HAP-1 (cell line): ENCODE measurements at regions not wholly inside any gene's neighbourhood (a gene's known extent, or its start where the extent isn't known, plus 50 kb on each side); places are given as distances from the start of the nearest gene placed in this dataset.

Source experiments
- DNase-seq, 2 experiments: peaks; one replicate each; pipeline ENCODE4 v3.0.0-alpha.2; 2016 to 2020; ENCODE audit warnings: low spot score in 2 of 2
- H3K27me3 ChIP-seq: fragments of 250-450 bp; sonication (Bioruptor Pico); 2 replicates; pipeline ENCODE4 v1.5.1; 2020; ENCODE audit warnings: low read depth, mild to moderate bottlenecking, moderate library complexity
- H3K36me3 ChIP-seq: fragments of 250-450 bp; sonication (Bioruptor Pico); replicated peaks from 2 replicates; pipeline ENCODE4 v1.5.1; 2020; ENCODE audit warnings: mild to moderate bottlenecking
- H3K4me1 ChIP-seq: fragments of 250-450 bp; sonication (Bioruptor Pico); 2 replicates; pipeline ENCODE4 v1.5.1; 2020; ENCODE audit warnings: mild to moderate bottlenecking
- H3K4me3 ChIP-seq: fragments of 250-450 bp; sonication (Bioruptor Pico); 2 replicates; pipeline ENCODE4 v1.5.1; 2020; ENCODE audit warnings: mild to moderate bottlenecking, moderate library complexity
- H3K9me3 ChIP-seq: fragments of 250-450 bp; sonication (Bioruptor Pico); 2 replicates; pipeline ENCODE4 v1.5.1; 2020; ENCODE audit warnings: mild to moderate bottlenecking, moderate library complexity
- in situ Hi-C: fragments of 300-500 bp; cut with MboI; formaldehyde crosslinking; loops from 3 replicates; pipeline ENCODE4 v1.14.3; 2020; ENCODE audit warnings: low sequenced_read_pairs, inconsistent platforms, mixed read lengths

DNA sequence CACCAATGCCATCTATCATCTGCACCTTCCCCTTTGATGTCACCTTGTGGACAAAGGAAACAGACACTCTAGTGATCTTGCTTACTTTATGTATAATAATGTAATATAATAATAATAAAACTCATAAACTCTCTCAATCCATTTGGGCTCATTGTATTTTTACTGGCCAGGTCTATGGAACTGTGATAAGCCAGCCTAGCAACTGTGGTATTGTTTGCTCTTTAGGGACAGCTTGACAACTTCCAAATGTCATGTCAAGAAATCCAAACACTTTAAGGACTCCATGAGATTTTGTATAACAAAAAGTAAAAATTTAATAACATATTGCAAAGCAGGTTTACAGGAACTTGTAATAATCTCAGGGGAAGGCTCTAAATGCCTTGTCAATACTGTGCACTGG lies 1163.4 kb upstream of the TMPRSS15 start:
- no peak for DNase-seq
- H3K4me1 ChIP-seq, result no peaks in the 10 kb centered on the region
- no peaks in the 10 kb centered on the region for H3K27me3 ChIP-seq
- no peaks in the 10 kb centered on the region for H3K9me3 ChIP-seq
- H3K4me3 ChIP-seq, result no peak overlapping the region
- in situ Hi-C loops, result no loop called here
- H3K36me3 ChIP-seq, result no peaks in the 10 kb centered on the region

DNA sequence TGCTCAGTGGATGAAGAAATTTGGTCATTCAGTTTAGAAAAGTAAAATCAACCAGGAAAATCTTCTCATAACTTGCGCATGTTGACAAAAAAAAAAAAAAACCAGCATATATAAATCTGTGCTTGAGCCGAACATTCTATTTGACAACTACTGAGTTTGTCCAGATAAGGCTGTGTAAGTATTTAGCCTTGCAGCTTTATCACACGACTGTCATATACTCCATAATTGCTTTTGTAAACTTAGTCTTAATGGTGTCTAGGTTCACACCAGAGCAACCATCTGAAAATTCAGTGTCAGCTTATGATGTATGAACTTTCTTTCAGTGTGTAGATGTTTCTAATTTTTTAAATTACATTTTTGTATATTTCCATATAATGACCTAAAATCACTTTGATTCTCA lies 1173.8 kb upstream of the TMPRSS15 start:
- DNase-seq, result no peak
- Histone ChIP-seq H3K4me1 (no peaks in the 10 kb centered on the region), H3K27me3 (no peaks in the 10 kb centered on the region), H3K4me3 (no peak overlapping the region), H3K36me3 (no peaks in the 10 kb centered on the region), H3K9me3 (no peaks in the 10 kb centered on the region)
- in situ Hi-C loops, result no loop called here

DNA sequence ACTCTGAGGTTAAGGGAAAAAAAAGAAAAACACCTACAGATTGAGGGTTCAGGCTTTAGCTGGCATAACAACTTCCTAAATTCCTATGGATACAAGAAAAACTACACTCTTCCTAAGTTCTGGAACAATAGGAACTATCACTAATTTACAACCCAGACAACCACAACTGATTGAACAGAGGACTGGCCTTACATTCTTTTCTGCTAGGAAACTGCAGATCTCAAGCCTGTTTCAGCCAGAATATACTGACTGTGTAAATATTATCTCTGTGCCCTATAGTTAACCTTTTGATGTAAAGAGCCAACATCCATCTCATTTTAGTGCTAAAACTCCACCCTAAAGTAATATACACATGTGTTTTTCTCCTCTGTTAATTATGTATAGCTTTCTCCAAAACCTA lies 1186.5 kb upstream of the TMPRSS15 start:
- Histone ChIP-seq H3K9me3 (no peaks in the 10 kb centered on the region), H3K4me1 (no peaks in the 10 kb centered on the region), H3K4me3 (no peak overlapping the region), H3K27me3 (no peaks in the 10 kb centered on the region), H3K36me3 (no peaks in the 10 kb centered on the region)
- DNase-seq, result no peak
- in situ Hi-C loops, result no loop called here

GRCh38 chr21:19603011-19603593 lies 1199.5 kb upstream of the TMPRSS15 start:
- Histone ChIP-seq H3K4me1 (peaks cover 33% of the 10 kb centered on the region), H3K27me3 (no peaks in the 10 kb centered on the region), H3K9me3 (no peaks in the 10 kb centered on the region; the same call in 1 of the 2 replicates), H3K4me3 (no peak overlapping the region), H3K36me3 (no peaks in the 10 kb centered on the region; the same call in 1 of the 2 replicates)
- in situ Hi-C loops, result no loop called here
- no peak for DNase-seq

DNA sequence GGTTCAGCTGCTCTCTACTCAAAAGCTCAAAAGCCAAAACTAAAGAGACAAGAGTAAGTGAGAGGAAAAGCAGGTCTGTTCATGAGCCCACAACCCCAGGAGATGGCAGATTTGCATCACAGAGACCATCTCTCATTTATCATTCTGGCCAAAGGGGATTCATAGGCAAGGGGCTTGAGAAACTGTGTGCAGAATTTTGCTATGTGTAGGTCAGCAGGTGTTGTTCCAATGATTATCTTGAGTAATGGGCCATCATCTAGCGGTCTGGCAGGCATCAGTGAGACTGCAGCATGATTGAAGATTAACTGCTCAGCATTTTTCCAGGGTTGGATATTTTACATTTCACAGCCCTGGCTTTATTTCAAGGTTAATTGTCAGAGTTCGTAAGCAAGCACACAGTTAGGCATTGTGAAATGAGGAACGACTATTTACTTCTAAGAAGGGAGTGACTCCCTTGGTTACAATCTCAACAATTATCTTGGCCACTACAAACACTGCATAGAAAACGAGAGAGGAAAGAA lies 1204.6 kb upstream of the TMPRSS15 start:
- H3K4me1 ChIP-seq, result peaks cover 37% of the 10 kb centered on the region
- H3K36me3 ChIP-seq, result no peaks in the 10 kb centered on the region; the same call in 1 of the 2 replicates
- in situ Hi-C loops, result no loop called here
- H3K4me3 ChIP-seq, result no peak overlapping the region
- H3K9me3 ChIP-seq, result no peaks in the 10 kb centered on the region
- peak; percentile 36 to 39 for DNase-seq
- no peaks in the 10 kb centered on the region for H3K27me3 ChIP-seq

- no peak for DNase-seq
- Histone ChIP-seq H3K4me1 (peaks cover 37% of the 10 kb centered on the region), H3K4me3 (no peak overlapping the region), H3K27me3 (no peaks in the 10 kb centered on the region), H3K9me3 (no peaks in the 10 kb centered on the region), H3K36me3 (no peaks in the 10 kb centered on the region)
- in situ Hi-C loops, result no loop called here
Measured at GRCh38 chr21:19609611-19610010, 1206.0 kb upstream of the TMPRSS15 start.

DNA sequence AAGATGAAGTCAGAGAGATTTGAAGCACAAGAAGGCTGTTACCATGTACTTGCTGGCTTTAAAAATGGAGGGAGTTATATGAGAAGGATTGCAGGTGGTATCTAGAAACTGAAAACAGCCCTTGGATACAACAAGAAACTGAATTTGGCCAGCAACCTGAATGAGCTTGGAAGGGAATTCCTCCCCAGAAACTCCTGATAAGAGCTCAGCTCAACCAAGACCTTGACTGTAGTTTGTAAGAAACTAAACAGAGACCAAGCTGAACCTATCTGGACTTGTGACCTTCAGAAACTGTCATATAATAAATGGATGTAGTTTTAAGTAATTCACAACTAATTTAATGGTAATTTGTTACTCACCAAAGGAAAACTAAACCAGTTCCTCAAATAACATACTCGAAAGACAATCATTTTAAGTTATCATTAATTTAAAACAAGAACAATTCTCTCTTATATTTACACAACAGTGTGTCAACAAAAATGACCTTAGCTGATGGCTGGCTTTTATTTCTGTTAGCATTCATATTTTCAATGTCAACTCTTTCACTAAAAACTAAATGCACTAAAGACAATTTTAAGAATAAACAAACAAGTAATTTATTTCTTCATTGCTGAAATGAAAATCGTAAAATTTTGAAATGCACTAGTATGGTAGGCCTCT lies 1218.4 kb upstream of the TMPRSS15 start:
- Histone ChIP-seq H3K27me3 (no peaks in the 10 kb centered on the region), H3K4me3 (no peak overlapping the region), H3K36me3 (no peaks in the 10 kb centered on the region), H3K4me1 (peaks cover 13% of the 10 kb centered on the region), H3K9me3 (no peaks in the 10 kb centered on the region)
- no peak for DNase-seq
- in situ Hi-C loops, result no loop called here

DNA sequence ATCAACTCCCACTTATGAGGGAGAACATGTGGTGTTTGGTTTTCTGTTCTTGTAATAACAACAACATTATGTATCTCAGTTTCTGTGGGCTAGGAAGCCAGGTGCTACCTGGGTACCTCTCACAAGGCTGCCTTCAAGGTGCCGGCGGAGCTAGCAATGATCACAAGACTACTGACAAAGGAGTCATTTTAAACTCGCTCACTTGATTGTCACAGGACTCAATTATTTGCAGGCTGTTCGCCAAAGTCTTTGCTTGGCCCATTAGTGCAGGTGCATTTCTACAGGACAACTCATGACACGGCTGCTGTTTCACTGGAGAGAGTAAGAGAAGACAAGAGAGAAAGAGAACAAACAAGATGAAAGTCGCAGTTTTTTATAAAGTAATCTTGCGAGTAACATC lies 1237.4 kb upstream of the TMPRSS15 start:
- no peak for DNase-seq

GRCh38 chr21:19648391-19648790 lies 1244.8 kb upstream of the TMPRSS15 start:
- in situ Hi-C loops, result no loop called here
- DNase-seq, result no peak

More for the DNA sequence above, 1237.4 kb upstream of the TMPRSS15 start:
- in situ Hi-C loops, result no loop called here
- H3K4me1 ChIP-seq, result no peaks in the 10 kb centered on the region
- H3K9me3 ChIP-seq, result no peaks in the 10 kb centered on the region
- H3K4me3 ChIP-seq, result no peak overlapping the region
- no peaks in the 10 kb centered on the region for H3K36me3 ChIP-seq
- H3K27me3 ChIP-seq, result no peaks in the 10 kb centered on the region

GRCh38 chr21:19683492-19683891 lies 1279.9 kb upstream of the TMPRSS15 start:
- Histone ChIP-seq H3K9me3 (no peaks in the 10 kb centered on the region; the same call in 1 of the 2 replicates), H3K27me3 (no peaks in the 10 kb centered on the region), H3K4me1 (peaks cover 11% of the 10 kb centered on the region), H3K36me3 (no peaks in the 10 kb centered on the region), H3K4me3 (no peak overlapping the region)
- in situ Hi-C loops, result no loop called here
- DNase-seq, result no peak

More at GRCh38 chr21:19648391-19648790, 1244.8 kb upstream of the TMPRSS15 start:
- no peaks in the 10 kb centered on the region for H3K36me3 ChIP-seq
- no peak overlapping the region for H3K4me3 ChIP-seq
- H3K4me1 ChIP-seq, result no peaks in the 10 kb centered on the region
- H3K9me3 ChIP-seq, result no peaks in the 10 kb centered on the region
- H3K27me3 ChIP-seq, result no peaks in the 10 kb centered on the region

DNA sequence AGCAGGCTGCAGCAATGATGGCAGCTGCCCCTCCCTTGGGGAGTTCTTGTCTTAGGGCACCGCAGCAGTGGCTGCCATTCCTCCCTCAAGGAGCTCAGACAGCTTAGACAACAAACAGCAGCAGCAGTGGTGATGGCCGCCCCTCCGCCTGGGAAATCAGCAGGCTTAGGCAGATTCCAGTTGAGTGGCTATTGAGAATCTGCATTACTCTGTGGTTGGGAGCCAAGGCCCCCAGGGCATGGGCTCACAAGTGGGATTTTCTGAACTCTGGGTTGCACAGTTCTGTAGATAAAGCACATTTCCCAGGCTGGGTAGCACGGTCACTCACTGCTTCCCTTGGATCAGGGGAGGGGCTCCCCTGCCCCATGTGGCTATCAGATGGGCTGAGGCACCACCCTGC lies 1280.7 kb upstream of the TMPRSS15 start:
- Histone ChIP-seq H3K4me1 (peaks cover 10% of the 10 kb centered on the region), H3K36me3 (no peaks in the 10 kb centered on the region), H3K9me3 (no peaks in the 10 kb centered on the region; the same call in 1 of the 2 replicates), H3K27me3 (no peaks in the 10 kb centered on the region), H3K4me3 (no peak overlapping the region)
- DNase-seq, result peak in 1 of 2 experiments; percentile 16
- in situ Hi-C loops, result no loop called here

- Histone ChIP-seq H3K9me3 (no peaks in the 10 kb centered on the region), H3K4me3 (no peak overlapping the region), H3K27me3 (no peaks in the 10 kb centered on the region), H3K36me3 (no peaks in the 10 kb centered on the region), H3K4me1 (peaks cover 20% of the 10 kb centered on the region)
- in situ Hi-C loops, result no loop called here
- peak; percentile 23 to 90 for DNase-seq
Measured at GRCh38 chr21:19692231-19692630, 1288.6 kb upstream of the TMPRSS15 start.

- DNase-seq, result no peak
- no peaks in the 10 kb centered on the region for H3K36me3 ChIP-seq
- H3K4me1 ChIP-seq, result peaks cover 20% of the 10 kb centered on the region
- H3K27me3 ChIP-seq, result no peaks in the 10 kb centered on the region
- no peaks in the 10 kb centered on the region for H3K9me3 ChIP-seq
- in situ Hi-C loops, result no loop called here
- no peak overlapping the region for H3K4me3 ChIP-seq
Measured at GRCh38 chr21:19695796-19696195, 1292.2 kb upstream of the TMPRSS15 start.

DNA sequence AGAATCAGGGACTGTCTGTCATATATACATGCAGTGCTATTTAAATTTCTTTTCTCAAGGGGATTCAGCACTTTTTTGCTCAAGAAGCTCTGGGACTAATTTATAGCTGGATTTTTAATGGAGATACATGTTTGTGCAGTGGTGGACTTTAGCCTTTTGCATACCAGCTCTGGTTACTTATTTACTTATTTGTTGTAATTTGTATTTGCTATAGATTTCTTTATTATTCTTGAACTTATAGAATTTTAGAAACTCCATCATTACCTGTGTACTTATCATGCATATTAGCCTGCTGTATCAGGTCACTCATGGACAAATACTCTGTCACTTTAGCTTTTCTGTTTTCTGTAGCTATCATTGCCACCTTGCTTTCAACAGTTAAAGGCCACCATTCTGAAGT lies 1296.9 kb upstream of the TMPRSS15 start:
- Histone ChIP-seq H3K4me1 (no peaks in the 10 kb centered on the region), H3K9me3 (no peaks in the 10 kb centered on the region), H3K27me3 (no peaks in the 10 kb centered on the region), H3K4me3 (no peak overlapping the region), H3K36me3 (no peaks in the 10 kb centered on the region)
- DNase-seq, result no peak
- in situ Hi-C loops, result no loop called here
